ENCODE measurements at regions not wholly inside any gene's neighbourhood (a gene's known extent, or its start where the extent isn't known, plus 50 kb on each side); places are given as distances from the start of the nearest gene placed in this dataset.

- DNase-seq = peak; percentile 31
These were observed 132.3 kb upstream of the MCTP2 start for GRCh38 chr15:94098921-94099573.

GRCh38 chr15:94097552-94097951 is 133.8 kb upstream of the MCTP2 start:
- Histone ChIP-seq H3K4me3 (ENCODE audit: insufficient read depth in 1 of 2, low read depth in 1 of 2, low read length in 2 of 2) (no peak overlapping the region), H3K9ac (ENCODE audit: low read length) (no peak overlapping the region), H3K27me3 (ENCODE audit: control insufficient read depth in 1 of 2, insufficient read depth in 1 of 2, low read length in 2 of 2) (no peaks in the 10 kb centered on the region), H2BK12ac (ENCODE audit: low read length in 2 of 2) (no peak overlapping the region), H2BK120ac (ENCODE audit: low read depth, low read length) (no peak overlapping the region), H2BK15ac (ENCODE audit: low read depth, poor library complexity, severe bottlenecking) (no peak overlapping the region), H3K9me3 (ENCODE audit: control insufficient read depth, low read length) (no peaks in the 10 kb centered on the region), H3K23ac (ENCODE audit: low read length in 2 of 2) (no peak overlapping the region), H2AK5ac (ENCODE audit: low read length, severe bottlenecking) (no peak overlapping the region), H3K4me2 (ENCODE audit: low read length, poor library complexity, severe bottlenecking) (no peak overlapping the region), H3K4me1 (ENCODE audit: control insufficient read depth, insufficient read depth, low read depth, low read length) (no peaks in the 10 kb centered on the region), H3K4ac (ENCODE audit: low read depth in 1 of 2, low read length in 2 of 2) (no peak overlapping the region), H3K27ac (ENCODE audit: low read length, poor library complexity, severe bottlenecking) (no peak overlapping the region), H3K18ac (ENCODE audit: low read depth in 1 of 2, low read length in 2 of 2) (no peak overlapping the region), H3K14ac (ENCODE audit: low read length in 2 of 2) (no peak overlapping the region), H2BK5ac (ENCODE audit: low read depth, low read length, poor library complexity, severe bottlenecking) (no peak overlapping the region), H3K36me3 (ENCODE audit: control insufficient read depth in 1 of 2, insufficient read depth in 2 of 2, low read depth in 1 of 2, low read length in 2 of 2) (no peaks in the 10 kb centered on the region), H4K91ac (ENCODE audit: low read length) (no peak overlapping the region), H4K8ac (ENCODE audit: low read length) (no peak overlapping the region), H2AFZ (ENCODE audit: low read depth, low read length) (no peak overlapping the region), H3K79me1 (replicated peaks; ENCODE audit: low read length, poor library complexity, severe bottlenecking) (no peaks in the 10 kb centered on the region)
- peak; percentile 78 for DNase-seq
- 18% methylated on average over 5 of the region's 6 CpGs for WGBS

More at GRCh38 chr15:94098921-94099573, 132.3 kb upstream of the MCTP2 start:
- Histone ChIP-seq H2BK120ac (ENCODE audit: low read depth, low read length) (no peak overlapping the region), H3K27me3 (ENCODE audit: control insufficient read depth in 1 of 2, insufficient read depth in 1 of 2, low read length in 2 of 2) (no peaks in the 10 kb centered on the region), H2BK15ac (ENCODE audit: low read depth, poor library complexity, severe bottlenecking) (no peak overlapping the region), H3K14ac (ENCODE audit: low read length in 2 of 2) (peak overlapping the region in 1 of 2 experiments; percentile 23), H4K8ac (ENCODE audit: low read length) (no peak overlapping the region), H3K4ac (ENCODE audit: low read depth in 1 of 2, low read length in 2 of 2) (no peak overlapping the region), H3K4me1 (ENCODE audit: control insufficient read depth, insufficient read depth, low read depth, low read length) (no peaks in the 10 kb centered on the region), H3K4me2 (ENCODE audit: low read length, poor library complexity, severe bottlenecking) (no peak overlapping the region), H3K27ac (ENCODE audit: low read length, poor library complexity, severe bottlenecking) (no peak overlapping the region), H3K23ac (ENCODE audit: low read length in 2 of 2) (no peak overlapping the region), H2AK5ac (ENCODE audit: low read length, severe bottlenecking) (no peak overlapping the region), H2BK5ac (ENCODE audit: low read depth, low read length, poor library complexity, severe bottlenecking) (no peak overlapping the region), H2BK12ac (ENCODE audit: low read length in 2 of 2) (peak overlapping the region in 1 of 2 experiments; percentile 57), H3K79me1 (replicated peaks; ENCODE audit: low read length, poor library complexity, severe bottlenecking) (no peaks in the 10 kb centered on the region), H3K9me3 (ENCODE audit: control insufficient read depth, low read length) (no peaks in the 10 kb centered on the region), H3K18ac (ENCODE audit: low read depth in 1 of 2, low read length in 2 of 2) (no peak overlapping the region), H3K36me3 (ENCODE audit: control insufficient read depth in 1 of 2, insufficient read depth in 2 of 2, low read depth in 1 of 2, low read length in 2 of 2) (no peaks in the 10 kb centered on the region), H3K4me3 (ENCODE audit: insufficient read depth in 1 of 2, low read depth in 1 of 2, low read length in 2 of 2) (no peak overlapping the region), H3K9ac (ENCODE audit: low read length) (no peak overlapping the region), H4K91ac (ENCODE audit: low read length) (no peak overlapping the region), H2AFZ (ENCODE audit: low read depth, low read length) (no peak overlapping the region)
- WGBS = 46% methylated on average over 4 of the region's 5 CpGs

GRCh38 chr15:94094310-94094709 is 137.1 kb upstream of the MCTP2 start:
- DNase-seq = no peak
- no peak overlapping the region for H2BK15ac ChIP-seq (ENCODE audit: low read depth, poor library complexity, severe bottlenecking)
- H2BK120ac ChIP-seq (ENCODE audit: low read depth, low read length) = no peak overlapping the region
- H2BK12ac ChIP-seq (ENCODE audit: low read length in 2 of 2) = no peak overlapping the region
- no peak overlapping the region for H2AFZ ChIP-seq (ENCODE audit: low read depth, low read length)
- no peak overlapping the region for H4K8ac ChIP-seq (ENCODE audit: low read length)
- no CpG with 5 or more reads among the region's 1 CpG for WGBS
- H3K23ac ChIP-seq (ENCODE audit: low read length in 2 of 2) = no peak overlapping the region
- no peak overlapping the region for H3K9ac ChIP-seq (ENCODE audit: low read length)
- no peaks in the 10 kb centered on the region for H3K4me1 ChIP-seq (ENCODE audit: control insufficient read depth, insufficient read depth, low read depth, low read length)
- no peaks in the 10 kb centered on the region for H3K27me3 ChIP-seq (ENCODE audit: control insufficient read depth in 1 of 2, insufficient read depth in 1 of 2, low read length in 2 of 2)
- no peak overlapping the region for H2AK5ac ChIP-seq (ENCODE audit: low read length, severe bottlenecking)
- H3K4me2 ChIP-seq (ENCODE audit: low read length, poor library complexity, severe bottlenecking) = no peak overlapping the region
- H3K27ac ChIP-seq (ENCODE audit: low read length, poor library complexity, severe bottlenecking) = no peak overlapping the region
- no peak overlapping the region for H2BK5ac ChIP-seq (ENCODE audit: low read depth, low read length, poor library complexity, severe bottlenecking)
- H3K79me1 ChIP-seq (replicated peaks; ENCODE audit: low read length, poor library complexity, severe bottlenecking) = no peaks in the 10 kb centered on the region
- no peak overlapping the region for H3K18ac ChIP-seq (ENCODE audit: low read depth in 1 of 2, low read length in 2 of 2)
- H3K9me3 ChIP-seq (ENCODE audit: control insufficient read depth, low read length) = no peaks in the 10 kb centered on the region
- no peak overlapping the region for H4K91ac ChIP-seq (ENCODE audit: low read length)
- no peaks in the 10 kb centered on the region for H3K36me3 ChIP-seq (ENCODE audit: control insufficient read depth in 1 of 2, insufficient read depth in 2 of 2, low read depth in 1 of 2, low read length in 2 of 2)
- H3K14ac ChIP-seq (ENCODE audit: low read length in 2 of 2) = no peak overlapping the region
- no peak overlapping the region for H3K4me3 ChIP-seq (ENCODE audit: insufficient read depth in 1 of 2, low read depth in 1 of 2, low read length in 2 of 2)
- no peak overlapping the region for H3K4ac ChIP-seq (ENCODE audit: low read depth in 1 of 2, low read length in 2 of 2)

- peaks cover 0 to 6% of the 10 kb centered on the region in 2 experiments for H3K27me3 ChIP-seq (ENCODE audit: control insufficient read depth in 1 of 2, insufficient read depth in 1 of 2, low read length in 2 of 2)
- H4K8ac ChIP-seq (ENCODE audit: low read length) = no peak overlapping the region
- no peak overlapping the region for H2BK5ac ChIP-seq (ENCODE audit: low read depth, low read length, poor library complexity, severe bottlenecking)
- H3K23ac ChIP-seq (ENCODE audit: low read length in 2 of 2) = no peak overlapping the region
- no peak overlapping the region for H3K14ac ChIP-seq (ENCODE audit: low read length in 2 of 2)
- no peak overlapping the region for H2BK120ac ChIP-seq (ENCODE audit: low read depth, low read length)
- no peak overlapping the region for H2BK12ac ChIP-seq (ENCODE audit: low read length in 2 of 2)
- no peak overlapping the region for H4K91ac ChIP-seq (ENCODE audit: low read length)
- H3K9ac ChIP-seq (ENCODE audit: low read length) = peak overlapping the region; percentile 60
- no peak overlapping the region for H2AK5ac ChIP-seq (ENCODE audit: low read length, severe bottlenecking)
- no peaks in the 10 kb centered on the region for H3K9me3 ChIP-seq (ENCODE audit: control insufficient read depth, low read length)
- H2BK15ac ChIP-seq (ENCODE audit: low read depth, poor library complexity, severe bottlenecking) = no peak overlapping the region
- H3K4me1 ChIP-seq (ENCODE audit: control insufficient read depth, insufficient read depth, low read depth, low read length) = peaks cover 6% of the 10 kb centered on the region
- no peaks in the 10 kb centered on the region for H3K36me3 ChIP-seq (ENCODE audit: control insufficient read depth in 1 of 2, insufficient read depth in 2 of 2, low read depth in 1 of 2, low read length in 2 of 2)
- peak; percentile 18 for DNase-seq
- H3K4me3 ChIP-seq (ENCODE audit: insufficient read depth in 1 of 2, low read depth in 1 of 2, low read length in 2 of 2) = peak overlapping the region in 1 of 2 experiments; percentile 39
- H3K4me2 ChIP-seq (ENCODE audit: low read length, poor library complexity, severe bottlenecking) = no peak overlapping the region
- H3K79me1 ChIP-seq (replicated peaks; ENCODE audit: low read length, poor library complexity, severe bottlenecking) = no peaks in the 10 kb centered on the region
- no peak overlapping the region for H3K18ac ChIP-seq (ENCODE audit: low read depth in 1 of 2, low read length in 2 of 2)
- H3K4ac ChIP-seq (ENCODE audit: low read depth in 1 of 2, low read length in 2 of 2) = no peak overlapping the region
- no peak overlapping the region for H3K27ac ChIP-seq (ENCODE audit: low read length, poor library complexity, severe bottlenecking)
- H2AFZ ChIP-seq (ENCODE audit: low read depth, low read length) = no peak overlapping the region
These were observed 145.0 kb upstream of the MCTP2 start for GRCh38 chr15:94086341-94086740.
